ENCODE measurements at regions not wholly inside any gene's neighbourhood (a gene's known extent, or its start where the extent isn't known, plus 50 kb on each side); places are given as distances from the start of the nearest gene placed in this dataset.

- no peak for DNase-seq (ENCODE audit: low read depth)
These were observed 74.1 kb upstream of the TMEM164 start for GRCh38 chrX:109928596-109929335.

- DNase-seq (ENCODE audit: low read depth) = no peak
These were observed 71.2 kb upstream of the TMEM164 start for GRCh38 chrX:109931677-109932076.

- no peak for DNase-seq (ENCODE audit: low read depth)
These were observed 68.5 kb upstream of the TMEM164 start for GRCh38 chrX:109934434-109934833.

GRCh38 chrX:109934935-109935334 is 68.0 kb upstream of the TMEM164 start:
- DNase-seq (ENCODE audit: low read depth) = no peak

- DNase-seq (ENCODE audit: low read depth) = no peak
These were observed 66.8 kb upstream of the TMEM164 start for GRCh38 chrX:109936114-109936513.

- no peak for DNase-seq (ENCODE audit: low read depth)
These were observed 66.3 kb upstream of the TMEM164 start for GRCh38 chrX:109936598-109936997.

GRCh38 chrX:109939498-109939897 is 63.4 kb upstream of the TMEM164 start:
- no peak for DNase-seq (ENCODE audit: low read depth)

- DNase-seq (ENCODE audit: low read depth) = no peak
These were observed 62.5 kb upstream of the TMEM164 start for GRCh38 chrX:109940411-109940810.

GRCh38 chrX:109943092-109943739 is 59.7 kb upstream of the TMEM164 start:
- DNase-seq (ENCODE audit: low read depth) = no peak

GRCh38 chrX:109943740-109944092 is 59.2 kb upstream of the TMEM164 start:
- DNase-seq (ENCODE audit: low read depth) = no peak

GRCh38 chrX:109952050-109952449 is 50.9 kb upstream of the TMEM164 start:
- DNase-seq (ENCODE audit: low read depth) = no peak

- no peak for DNase-seq (ENCODE audit: low read depth)
These were observed 49.7 kb upstream of the TMEM164 start for GRCh38 chrX:109952985-109953905.

Data from activated T-cell treated with anti-CD3 and anti-CD28 coated beads for 1 hour (primary cell).